A549 (cell line): ENCODE measurements at regions not wholly inside any gene's neighbourhood (a gene's known extent, or its start where the extent isn't known, plus 50 kb on each side); places are given as distances from the start of the nearest gene placed in this dataset.

Source experiments
- CTCF ChIP-seq: fragments of >200 bp; sonication (Bioruptor Twin); formaldehyde crosslinking; IDR thresholded peaks from 3 replicates; pipeline ENCODE4 v1.5.1; 2016
- POLR2AphosphoS2 ChIP-seq: conservative IDR thresholded peaks from 2 replicates; pipeline ENCODE4 v1.6.1; 2012; ENCODE audit warnings: low read length, improper control_type of control experiment, inconsistent platforms
- RAD21 ChIP-seq, 2 experiments: fragments of >200 bp in 1 of 2; sonication (Bioruptor Twin) in 1 of 2; formaldehyde crosslinking in 1 of 2; IDR thresholded peaks in 1 of 2; conservative IDR thresholded peaks in 1 of 2; 2 replicates in 1 of 2; 3 replicates in 1 of 2; pipeline ENCODE4 v1.6.1; 2012 to 2018; ENCODE audit warnings: inconsistent platforms in 1 of 2

GRCh38 chr12:22396253-22396652, 61.7 kb upstream of the ST8SIA1 start:
- no peak for TF ChIP-seq POLR2AphosphoS2
- no peak for TF ChIP-seq RAD21 (conservative IDR thresholded peaks at IDR 0.05 in 1 of 2, IDR thresholded peaks at IDR 0.05 in 1 of 2)
- TF ChIP-seq CTCF, result no peak
